Activated CD8-positive, alpha-beta memory T cell treated with anti-CD3 and anti-CD28 coated beads, Interleukin-2, amount 10 ng/mL, durations not matched to agents 7 days and 5 days (primary cell): ENCODE measurements at regions not wholly inside any gene's neighbourhood (a gene's known extent, or its start where the extent isn't known, plus 50 kb on each side); places are given as distances from the start of the nearest gene placed in this dataset.
A peak's percentile ranks its signal among the peaks of the same experiment; 100 is the strongest.

Experiments used
- ATAC-seq: fragments of 150-1000 bp; cut with Tn5 transposase; one replicate; pipeline ENCODE4 v1.10.0; 2021; ENCODE audit warnings: moderate library complexity
- CTCF ChIA-PET: fragments of 350-600 bp; sonication (Branson Sonifier 250); formaldehyde crosslinking; loops from one replicate; lab custom pipeline; 2021; ENCODE audit warnings: antibody characterized with exemption; lab: Charles Lee
- DNase-seq: peaks from one replicate; pipeline ENCODE4 v3.0.0-alpha.2; 2020
- H3K27ac Mint-ChIP-seq: one replicate; pipeline ENCODE4 v1.8.0; 2021; ENCODE audit warnings: mild to moderate bottlenecking, mixed read lengths
- H3K27me3 Mint-ChIP-seq: one replicate; pipeline ENCODE4 v1.8.0; 2021; ENCODE audit warnings: mixed read lengths
- H3K36me3 Mint-ChIP-seq: one replicate; pipeline ENCODE4 v1.8.0; 2021; ENCODE audit warnings: mild to moderate bottlenecking, mixed read lengths
- H3K4me1 Mint-ChIP-seq: one replicate; pipeline ENCODE4 v1.8.0; 2021; ENCODE audit warnings: mixed read lengths
- H3K4me3 Mint-ChIP-seq: one replicate; pipeline ENCODE4 v1.8.0; 2021; ENCODE audit warnings: mild to moderate bottlenecking, moderate library complexity, mixed read lengths
- H3K9me3 Mint-ChIP-seq: one replicate; pipeline ENCODE4 v1.8.0; 2022; ENCODE audit warnings: low read depth, mixed read lengths

DNA sequence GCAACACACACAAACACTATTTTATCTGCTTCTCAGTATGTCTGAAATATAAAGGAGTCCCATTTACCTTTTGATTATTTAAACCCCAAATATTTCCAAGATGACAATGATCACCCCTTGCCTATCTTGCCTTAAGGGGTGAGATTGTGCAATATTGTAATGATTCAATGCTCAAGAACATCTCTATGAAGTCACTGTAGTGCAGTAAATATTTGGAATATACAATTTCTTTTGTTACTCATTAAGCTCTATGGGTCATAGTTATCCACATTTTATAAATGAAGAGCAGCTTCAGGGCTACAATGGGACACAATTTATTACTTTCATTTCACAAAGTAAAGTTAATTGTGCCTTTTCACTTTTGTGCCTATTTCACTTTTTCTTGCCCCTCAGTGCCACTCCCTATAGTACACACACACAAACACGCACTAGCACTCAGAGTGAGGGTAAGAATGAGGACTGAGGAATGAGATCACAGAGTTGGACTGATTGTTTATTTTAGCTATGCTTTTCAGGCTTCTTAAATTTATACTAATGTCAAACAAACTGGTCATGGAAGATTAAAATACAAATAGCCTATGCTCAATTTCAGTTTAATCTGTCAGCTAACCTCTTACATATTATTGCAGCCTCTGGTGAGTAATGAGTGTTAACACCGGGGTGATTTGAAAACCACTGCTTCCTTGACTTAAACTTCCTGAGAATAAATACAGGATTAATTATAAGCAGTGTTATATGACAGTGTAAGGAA is 521.0 kb upstream of the B3GALT2 start:
- CTCF ChIA-PET, result interaction anchor here (1.2 kb wide), 1 partner anchor 24 kb away, joined by 3 read pairs; no protein-coding TSS in a partner anchor
- DNase-seq, result no peak
- peaks cover 8% of the 10 kb centered on the region for H3K9me3 Mint-ChIP-seq

DNA sequence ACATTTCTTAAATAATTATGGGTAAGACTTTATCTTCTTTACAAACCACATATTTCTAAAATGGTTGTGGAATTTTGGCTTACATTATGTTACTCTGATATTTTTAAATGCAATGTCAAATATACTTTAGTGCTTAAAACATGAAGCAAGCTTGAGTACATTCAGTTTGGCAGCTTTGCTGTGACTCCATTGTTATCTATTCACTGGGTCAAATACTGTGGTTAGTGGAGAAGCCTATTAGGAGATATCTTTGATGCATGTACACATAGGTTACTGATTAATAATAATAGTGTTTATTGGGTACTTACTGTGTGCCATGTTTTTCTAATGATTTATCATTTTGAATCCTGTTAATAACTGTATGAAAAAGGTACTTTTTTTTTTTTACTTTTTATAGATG is 520.4 kb upstream of the B3GALT2 start:
- Mint-ChIP-seq H3K36me3 (peaks cover 2% of the 10 kb centered on the region), H3K9me3 (peaks cover 6% of the 10 kb centered on the region), H3K27me3 (no peaks in the 10 kb centered on the region), H3K27ac (no peak overlapping the region), H3K4me3 (no peak overlapping the region), H3K4me1 (peaks cover 10% of the 10 kb centered on the region)
- no peak for ATAC-seq
- DNase-seq, result no peak
- CTCF ChIA-PET, result no interaction called here

More for the DNA sequence above, 521.0 kb upstream of the B3GALT2 start:
- Mint-ChIP-seq H3K4me1 (peaks cover 7% of the 10 kb centered on the region), H3K27me3 (no peaks in the 10 kb centered on the region), H3K4me3 (no peak overlapping the region), H3K36me3 (peaks cover 2% of the 10 kb centered on the region), H3K27ac (no peak overlapping the region)
- ATAC-seq, result no peak

DNA sequence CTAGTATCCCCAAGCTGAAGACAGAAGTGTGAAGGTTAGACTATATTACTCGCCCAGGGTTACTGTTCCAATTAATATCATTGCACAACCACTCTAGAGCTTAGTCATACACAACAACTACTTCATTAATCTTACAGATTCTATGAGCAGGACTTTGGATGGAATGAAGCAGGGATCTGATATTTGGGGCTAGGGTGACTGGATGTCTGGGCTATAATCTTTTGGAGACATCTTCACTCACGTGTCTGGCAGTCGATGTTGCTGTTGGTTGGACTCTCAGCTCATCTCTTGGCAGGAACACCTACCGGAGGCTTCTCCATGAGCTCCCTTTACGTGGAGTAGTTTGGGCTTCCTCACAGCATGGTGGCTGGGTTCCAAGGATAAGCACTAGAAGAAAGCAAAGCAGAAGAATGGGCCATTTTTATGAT is 519.2 kb upstream of the B3GALT2 start:
- H3K27me3 Mint-ChIP-seq, result no peaks in the 10 kb centered on the region
- DNase-seq (no peak), ATAC-seq (no peak)
- peaks cover 6% of the 10 kb centered on the region for H3K9me3 Mint-ChIP-seq
- peaks cover 2% of the 10 kb centered on the region for H3K36me3 Mint-ChIP-seq
- no peak overlapping the region for H3K4me3 Mint-ChIP-seq
- H3K4me1 Mint-ChIP-seq, result peaks cover 20% of the 10 kb centered on the region
- no peak overlapping the region for H3K27ac Mint-ChIP-seq
- CTCF ChIA-PET, result no interaction called here

DNA sequence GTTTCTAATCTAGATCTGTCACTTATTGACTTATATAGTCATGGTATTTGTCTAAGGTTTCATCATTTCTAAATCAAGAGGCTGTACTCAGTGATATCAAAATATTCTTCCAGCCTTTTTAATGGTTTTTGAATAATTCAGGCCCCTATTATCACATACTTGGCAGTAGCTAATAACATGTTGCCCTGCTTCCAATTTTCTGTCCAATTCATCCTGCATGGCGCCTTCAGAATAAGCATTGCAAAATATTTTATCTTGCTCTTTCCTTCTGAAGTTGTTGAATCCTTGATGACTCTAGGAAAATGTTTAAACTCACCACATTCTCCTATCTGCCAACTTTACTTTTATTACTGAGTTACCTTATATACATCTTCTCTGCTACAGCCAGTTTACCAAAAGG is 517.2 kb upstream of the B3GALT2 start:
- peaks cover 20% of the 10 kb centered on the region for H3K4me1 Mint-ChIP-seq

DNA sequence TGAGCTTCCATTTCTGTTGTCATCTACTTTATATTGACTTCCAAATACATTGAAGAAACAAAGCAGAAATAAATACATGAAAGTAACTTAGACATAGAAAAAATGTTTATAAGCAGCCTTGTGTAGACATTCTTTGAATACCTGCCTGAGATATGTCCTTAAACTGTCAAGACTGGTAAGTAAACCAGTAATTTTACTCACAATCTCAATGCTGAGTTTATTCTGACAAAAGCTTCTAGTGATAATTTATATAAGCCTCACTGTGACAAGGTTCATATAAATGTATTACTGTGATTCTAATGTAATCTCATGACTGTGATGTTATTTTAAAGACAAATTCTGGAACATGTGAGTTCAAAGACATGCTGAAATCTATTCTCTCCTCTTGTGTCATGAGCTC is 516.7 kb upstream of the B3GALT2 start:
- peaks cover 20% of the 10 kb centered on the region for H3K4me1 Mint-ChIP-seq
- H3K4me3 Mint-ChIP-seq, result no peak overlapping the region
- H3K27ac Mint-ChIP-seq, result no peak overlapping the region
- H3K9me3 Mint-ChIP-seq, result peaks cover 6% of the 10 kb centered on the region
- H3K27me3 Mint-ChIP-seq, result no peaks in the 10 kb centered on the region
- ATAC-seq (no peak), DNase-seq (no peak)
- CTCF ChIA-PET, result no interaction called here
- peaks cover 2% of the 10 kb centered on the region for H3K36me3 Mint-ChIP-seq

More for the DNA sequence above, 517.2 kb upstream of the B3GALT2 start:
- Mint-ChIP-seq H3K4me3 (no peak overlapping the region), H3K27ac (no peak overlapping the region), H3K36me3 (peaks cover 2% of the 10 kb centered on the region), H3K9me3 (peaks cover 6% of the 10 kb centered on the region), H3K27me3 (no peaks in the 10 kb centered on the region)
- CTCF ChIA-PET, result no interaction called here
- ATAC-seq (no peak), DNase-seq (no peak)

DNA sequence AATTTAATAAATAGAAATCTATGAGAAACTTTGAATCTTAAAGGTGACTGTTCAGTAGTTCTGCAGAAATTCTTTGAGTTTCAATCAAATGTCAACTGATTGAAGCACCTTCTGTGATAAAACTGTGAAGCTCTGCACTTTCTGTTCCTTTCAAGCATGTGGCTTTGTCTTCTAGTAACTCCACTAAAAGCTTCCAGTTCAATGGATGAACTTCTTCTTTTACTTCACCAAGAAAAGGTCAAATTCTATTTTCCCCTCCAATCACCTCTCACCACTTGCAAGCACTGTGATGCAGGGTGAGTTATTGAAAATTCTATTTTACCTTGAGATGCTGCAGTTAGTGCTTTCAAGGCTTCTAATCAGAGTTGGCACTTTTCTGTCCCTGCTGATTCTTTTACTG is 515.3 kb upstream of the B3GALT2 start:
- no peaks in the 10 kb centered on the region for H3K27me3 Mint-ChIP-seq
- H3K36me3 Mint-ChIP-seq, result peaks cover 2% of the 10 kb centered on the region
- peaks cover 6% of the 10 kb centered on the region for H3K9me3 Mint-ChIP-seq
- CTCF ChIA-PET, result no interaction called here
- H3K27ac Mint-ChIP-seq, result no peak overlapping the region
- no peak overlapping the region for H3K4me3 Mint-ChIP-seq
- DNase-seq (no peak), ATAC-seq (no peak)
- H3K4me1 Mint-ChIP-seq, result peaks cover 14% of the 10 kb centered on the region

DNA sequence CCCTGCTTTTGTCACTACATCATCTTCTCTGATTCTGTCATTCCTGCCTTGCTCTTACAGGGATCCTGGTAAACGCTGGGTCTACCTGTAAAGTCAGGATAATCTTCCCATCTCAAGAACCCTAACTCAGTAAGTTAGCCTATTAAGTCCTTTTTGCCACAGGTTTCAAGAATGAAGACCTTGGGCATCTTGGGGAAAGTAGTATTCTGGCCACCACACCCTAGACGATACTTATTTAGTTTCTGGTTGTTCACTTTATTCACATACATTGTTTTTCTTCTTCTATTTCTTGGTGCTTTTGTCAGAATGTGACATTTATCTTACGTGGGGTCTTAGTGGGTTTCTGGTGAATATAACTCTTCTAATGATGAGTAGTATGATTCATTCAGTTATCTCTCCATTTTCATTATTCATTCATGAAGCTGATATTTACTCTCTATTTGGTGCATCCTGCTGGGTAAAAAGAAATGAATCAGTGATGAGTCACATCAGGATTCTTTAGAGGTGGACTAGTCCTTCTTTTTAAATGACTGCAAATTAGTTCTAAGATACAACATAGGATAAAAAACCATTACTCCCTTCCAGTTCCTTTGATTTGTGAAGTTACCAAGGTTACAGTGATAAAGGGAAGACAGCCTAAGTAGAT is 514.4 kb upstream of the B3GALT2 start:
- CTCF ChIA-PET, result no interaction called here
- H3K36me3 Mint-ChIP-seq, result peaks cover 2% of the 10 kb centered on the region
- peak overlapping the region; percentile 27 for H3K27ac Mint-ChIP-seq
- H3K4me1 Mint-ChIP-seq, result peaks cover 14% of the 10 kb centered on the region
- H3K27me3 Mint-ChIP-seq, result no peaks in the 10 kb centered on the region
- no peak overlapping the region for H3K4me3 Mint-ChIP-seq
- no peak for DNase-seq
- H3K9me3 Mint-ChIP-seq, result peaks cover 6% of the 10 kb centered on the region
- ATAC-seq, result peak; percentile 89

DNA sequence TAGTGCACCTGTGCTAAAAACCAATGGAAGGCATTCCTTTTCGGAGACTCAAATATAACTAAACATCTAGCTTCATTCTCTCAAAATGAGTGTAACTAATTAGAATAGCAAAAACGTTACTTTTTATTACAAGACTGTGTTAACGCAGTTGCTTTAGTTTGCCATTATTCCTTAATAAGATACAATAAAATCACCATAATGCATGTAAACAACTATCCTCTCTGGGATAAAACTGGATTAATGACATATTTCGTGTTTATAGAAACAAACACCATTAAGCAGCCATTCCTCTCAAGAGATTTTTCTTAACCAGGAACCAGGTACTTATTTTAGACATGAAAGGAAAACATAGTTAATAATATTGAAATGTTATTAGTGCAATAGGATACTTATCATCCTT is 512.8 kb upstream of the B3GALT2 start:
- Mint-ChIP-seq H3K36me3 (no peaks in the 10 kb centered on the region), H3K9me3 (peaks cover 6% of the 10 kb centered on the region), H3K4me1 (peaks cover 14% of the 10 kb centered on the region), H3K27me3 (no peaks in the 10 kb centered on the region), H3K27ac (no peak overlapping the region), H3K4me3 (no peak overlapping the region)
- ATAC-seq (no peak), DNase-seq (no peak)
- CTCF ChIA-PET, result no interaction called here

DNA sequence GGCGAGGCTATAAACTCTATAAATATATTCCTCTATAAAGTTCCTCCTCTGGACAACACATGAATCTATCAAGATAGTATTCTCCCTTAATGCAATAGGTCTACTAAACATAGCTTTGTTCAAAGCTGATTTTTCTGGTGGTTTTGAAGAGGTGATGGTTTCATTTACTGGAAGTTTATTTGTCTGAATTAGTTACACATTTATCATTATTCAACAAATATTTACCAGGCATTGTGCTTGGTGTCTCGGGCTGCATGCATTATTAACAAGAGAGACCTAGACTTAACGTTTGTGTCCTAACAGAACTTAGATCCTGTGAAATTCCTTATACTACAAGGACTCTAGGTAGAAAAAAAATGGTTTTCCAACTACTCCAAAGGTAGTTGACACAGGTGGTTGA is 511.4 kb upstream of the B3GALT2 start:
- H3K27me3 Mint-ChIP-seq, result no peaks in the 10 kb centered on the region
- ATAC-seq, result no peak
- peaks cover 14% of the 10 kb centered on the region for H3K4me1 Mint-ChIP-seq
- H3K9me3 Mint-ChIP-seq, result no peaks in the 10 kb centered on the region
- H3K27ac Mint-ChIP-seq, result no peak overlapping the region
- CTCF ChIA-PET, result interaction anchor here (1.3 kb wide), 1 partner anchor 29 kb away, joined by 4 read pairs; no protein-coding TSS in a partner anchor
- H3K36me3 Mint-ChIP-seq, result no peaks in the 10 kb centered on the region
- no peak overlapping the region for H3K4me3 Mint-ChIP-seq
- DNase-seq, result no peak

DNA sequence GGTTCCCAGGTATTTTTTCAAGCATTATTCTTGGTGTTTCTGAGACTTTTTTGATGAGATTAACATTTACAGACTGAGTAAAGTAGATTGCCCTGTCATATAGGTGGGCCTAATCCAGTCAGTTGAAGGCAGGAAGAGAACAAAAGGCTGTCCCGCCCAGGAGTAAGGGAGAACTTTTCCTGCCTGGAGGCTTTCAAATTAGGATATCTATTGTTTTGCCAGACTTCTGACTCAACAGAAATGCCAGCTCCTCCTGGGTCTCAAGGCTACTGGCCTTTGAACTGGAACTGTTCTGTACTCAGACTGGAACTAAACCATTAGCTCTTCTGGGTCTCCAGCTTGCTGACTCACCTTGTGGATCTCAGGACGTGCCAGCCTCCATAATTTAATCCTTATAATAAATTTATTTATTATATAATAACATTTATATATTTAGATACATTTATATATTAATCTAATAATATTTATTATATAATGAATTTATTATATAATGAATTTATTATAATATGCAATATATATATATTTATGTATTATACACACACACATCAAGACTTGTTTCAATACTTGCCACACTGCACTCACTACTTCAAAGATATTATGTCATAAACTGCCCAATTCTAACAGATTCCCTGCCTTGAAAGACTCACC is 510.8 kb upstream of the B3GALT2 start:
- ATAC-seq, result no peak
- DNase-seq, result no peak
- Mint-ChIP-seq H3K27me3 (no peaks in the 10 kb centered on the region), H3K9me3 (no peaks in the 10 kb centered on the region), H3K36me3 (no peaks in the 10 kb centered on the region), H3K4me1 (peaks cover 14% of the 10 kb centered on the region), H3K4me3 (no peak overlapping the region), H3K27ac (no peak overlapping the region)
- CTCF ChIA-PET, result interaction anchor here (1.3 kb wide), 1 partner anchor 29 kb away, joined by 4 read pairs; no protein-coding TSS in a partner anchor

DNA sequence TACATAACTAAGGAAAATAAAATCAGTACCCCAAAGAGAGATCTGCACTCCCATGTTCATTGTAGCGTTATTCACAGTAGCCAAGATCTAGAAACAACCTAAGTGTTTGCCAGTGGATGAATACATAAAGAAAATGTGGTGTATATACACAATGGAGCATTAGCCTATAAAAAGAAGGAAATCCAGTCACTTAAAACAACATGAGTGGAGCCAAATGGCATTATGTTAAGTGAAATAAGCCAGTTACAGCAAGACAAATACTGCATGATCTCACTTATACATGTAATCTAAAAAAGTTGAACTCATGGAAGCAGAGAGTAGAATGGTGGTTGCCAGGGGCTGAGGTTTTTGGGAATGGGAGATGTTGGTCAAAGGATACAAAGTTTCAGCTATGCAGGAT is 508.3 kb upstream of the B3GALT2 start:
- no peaks in the 10 kb centered on the region for H3K27me3 Mint-ChIP-seq

DNA sequence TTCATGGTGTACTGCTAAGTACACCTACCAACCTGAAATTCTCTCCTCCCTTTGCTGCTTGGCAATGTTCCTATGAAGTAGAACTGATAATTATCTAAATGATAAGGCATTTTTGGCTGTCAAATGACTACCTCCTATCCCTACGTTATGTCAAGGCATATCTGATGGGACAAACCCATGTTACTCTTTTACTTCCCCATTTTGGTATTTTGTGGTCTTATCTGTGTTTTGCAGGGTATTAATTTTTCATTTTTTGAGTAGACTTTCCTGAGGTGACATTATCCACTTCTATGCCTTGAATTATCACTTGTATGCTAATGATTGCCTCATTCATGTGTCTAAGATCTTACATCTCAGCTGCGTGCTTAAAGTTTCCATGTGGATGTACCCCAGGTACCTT is 499.6 kb upstream of the B3GALT2 start:
- no peaks in the 10 kb centered on the region for H3K27me3 Mint-ChIP-seq
- no peaks in the 10 kb centered on the region for H3K36me3 Mint-ChIP-seq
- no peaks in the 10 kb centered on the region for H3K4me1 Mint-ChIP-seq
- ATAC-seq (no peak), DNase-seq (no peak)
- peaks cover 6% of the 10 kb centered on the region for H3K9me3 Mint-ChIP-seq
- no peak overlapping the region for H3K4me3 Mint-ChIP-seq
- no peak overlapping the region for H3K27ac Mint-ChIP-seq
- CTCF ChIA-PET, result no interaction called here

More for the DNA sequence above, 508.3 kb upstream of the B3GALT2 start:
- Mint-ChIP-seq H3K4me1 (no peaks in the 10 kb centered on the region), H3K36me3 (no peaks in the 10 kb centered on the region), H3K9me3 (peaks cover under 1% of the 10 kb centered on the region), H3K4me3 (no peak overlapping the region), H3K27ac (no peak overlapping the region)
- CTCF ChIA-PET, result no interaction called here
- ATAC-seq (no peak), DNase-seq (no peak)

DNA sequence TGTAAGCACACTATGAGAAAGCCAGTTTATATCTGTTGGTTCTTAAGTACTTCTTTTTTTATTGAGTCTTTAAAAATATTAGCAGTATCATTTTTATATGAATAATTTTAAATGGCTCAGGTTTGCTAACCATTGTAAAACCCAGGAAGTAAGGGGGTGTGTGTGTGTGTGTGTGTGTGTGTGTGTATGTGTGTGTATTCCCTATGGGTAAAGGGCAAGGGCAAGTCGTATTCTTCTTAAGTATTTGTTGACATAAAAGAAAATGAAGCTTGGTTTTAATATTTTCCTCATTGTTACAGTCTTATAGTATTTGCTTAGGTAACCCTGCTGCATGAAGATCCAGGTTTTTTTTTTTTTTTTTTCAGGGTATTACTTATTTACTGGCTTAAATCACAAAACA is 495.0 kb upstream of the B3GALT2 start:
- ATAC-seq, result no peak
- H3K27ac Mint-ChIP-seq, result no peak overlapping the region
- no peak overlapping the region for H3K4me3 Mint-ChIP-seq
- H3K36me3 Mint-ChIP-seq, result no peaks in the 10 kb centered on the region
- H3K9me3 Mint-ChIP-seq, result peaks cover 2% of the 10 kb centered on the region
- no peak for DNase-seq
- CTCF ChIA-PET, result no interaction called here
- H3K27me3 Mint-ChIP-seq, result no peaks in the 10 kb centered on the region
- no peaks in the 10 kb centered on the region for H3K4me1 Mint-ChIP-seq
